DMS153 (cell line): ENCODE measurements at regions not wholly inside any gene's neighbourhood (a gene's known extent, or its start where the extent isn't known, plus 50 kb on each side); places are given as distances from the start of the nearest gene placed in this dataset.
"Not testable (repeated sequence)": the region's sequence is repeated elsewhere in the genome, so short reads cannot be mapped to it uniquely, and the experiment has no call there.

ENCODE experiments used
- DNase-seq: peaks from one replicate; lab custom pipeline; 2025; lab: John Stamatoyannopoulos, UW

- peak; percentile 63 for DNase-seq
Observed at GRCh38 chr11:97573771-97574170, 1184.0 kb downstream of the JRKL start.

- no peak for DNase-seq
Observed at GRCh38 chr11:97574976-97575665, 1185.3 kb downstream of the JRKL start.

- DNase-seq: no peak
Observed at GRCh38 chr11:97607291-97608000, 1217.6 kb downstream of the JRKL start.

GRCh38 chr11:97610000-97610399 is 1220.2 kb downstream of the JRKL start:
- DNase-seq: no peak

GRCh38 chr11:97610854-97611253 is 1221.0 kb downstream of the JRKL start:
- no peak for DNase-seq

- DNase-seq: no peak
Observed at GRCh38 chr11:97611345-97611744, 1221.5 kb downstream of the JRKL start.

GRCh38 chr11:97614606-97615005 is 1224.8 kb downstream of the JRKL start:
- no peak for DNase-seq

GRCh38 chr11:97615546-97615945 is 1225.7 kb downstream of the JRKL start:
- DNase-seq: no peak

GRCh38 chr11:97617031-97617430 is 1227.2 kb downstream of the JRKL start:
- DNase-seq: no peak

- DNase-seq: no peak
Observed at GRCh38 chr11:97620007-97620406, 1230.2 kb downstream of the JRKL start.

GRCh38 chr11:97621282-97621681 is 1231.5 kb downstream of the JRKL start:
- no peak for DNase-seq

GRCh38 chr11:97622795-97623194 is 1233.0 kb downstream of the JRKL start:
- DNase-seq: no peak

- not testable (repeated sequence) for DNase-seq
Observed at GRCh38 chr11:97636741-97637140, 1246.9 kb downstream of the JRKL start.

- no peak for DNase-seq
Observed at GRCh38 chr11:97637701-97638100, 1247.9 kb downstream of the JRKL start.

GRCh38 chr11:97638641-97639224 is 1248.9 kb downstream of the JRKL start:
- DNase-seq: no peak

- DNase-seq: no peak
Observed at GRCh38 chr11:97641988-97642387, 1252.2 kb downstream of the JRKL start.

GRCh38 chr11:97645736-97646135 is 1255.9 kb downstream of the JRKL start:
- no peak for DNase-seq

GRCh38 chr11:97656356-97656755 is 1266.5 kb downstream of the JRKL start:
- no peak for DNase-seq

- DNase-seq: no peak
Observed at GRCh38 chr11:97657852-97658251, 1268.0 kb downstream of the JRKL start.

GRCh38 chr11:97667057-97667456 is 1277.2 kb downstream of the JRKL start:
- DNase-seq: no peak

GRCh38 chr11:97683733-97684132 is 1293.9 kb downstream of the JRKL start:
- DNase-seq: no peak

- no peak for DNase-seq
Observed at GRCh38 chr11:97684486-97685439, 1295.0 kb downstream of the JRKL start.
